Epithelial cell of proximal tubule (primary cell): ENCODE measurements at regions not wholly inside any gene's neighbourhood (a gene's known extent, or its start where the extent isn't known, plus 50 kb on each side); places are given as distances from the start of the nearest gene placed in this dataset.

Experiments used
- DNase-seq: peaks from one replicate; pipeline ENCODE4 v3.0.0-alpha.2; 2011; ENCODE audit warnings: low read depth
- H3K4me3 ChIP-seq: 2 replicates; pipeline ENCODE4 v1.5.1; 2011; ENCODE audit warnings: low read depth, mild to moderate bottlenecking, low read length
- CTCF ChIP-seq: conservative IDR thresholded peaks from 2 replicates; pipeline ENCODE4 v1.5.1; 2012; ENCODE audit warnings: low read depth, mild to moderate bottlenecking, low read length

- H3K4me3 ChIP-seq, result no peak overlapping the region
- DNase-seq, result no peak
- TF ChIP-seq CTCF, result no peak
Observed at GRCh38 chrX:123049071-123049625, 134.9 kb upstream of the GRIA3 start.

GRCh38 chrX:123060986-123061385 is 123.1 kb upstream of the GRIA3 start:
- H3K4me3 ChIP-seq, result no peak overlapping the region
- no peak for TF ChIP-seq CTCF
- no peak for DNase-seq

- no peak for TF ChIP-seq CTCF
- no peak for DNase-seq
- no peak overlapping the region for H3K4me3 ChIP-seq
Observed at GRCh38 chrX:123064053-123064452, 120.0 kb upstream of the GRIA3 start.

GRCh38 chrX:123072686-123073385 is 111.2 kb upstream of the GRIA3 start:
- TF ChIP-seq CTCF, result no peak

GRCh38 chrX:123075947-123076561 is 108.0 kb upstream of the GRIA3 start:
- no peak overlapping the region for H3K4me3 ChIP-seq
- TF ChIP-seq CTCF, result no peak
- no peak for DNase-seq

More at GRCh38 chrX:123072686-123073385, 111.2 kb upstream of the GRIA3 start:
- DNase-seq, result no peak
- no peak overlapping the region for H3K4me3 ChIP-seq

- no peak overlapping the region for H3K4me3 ChIP-seq
- DNase-seq, result no peak
- no peak for TF ChIP-seq CTCF
Observed at GRCh38 chrX:123077631-123078030, 106.4 kb upstream of the GRIA3 start.
